Lung (tissue), 11 donors: ENCODE measurements at regions not wholly inside any gene's neighbourhood (a gene's known extent, or its start where the extent isn't known, plus 50 kb on each side); places are given as distances from the start of the nearest gene placed in this dataset.

ENCODE experiments used
- ATAC-seq: fragments of 200-7000 bp; cut with Tn5 transposase; one replicate; pipeline ENCODE4 v1.9.1; 2020; ENCODE audit warnings: moderate number of reproducible peaks; ENCODE audit not compliant: insufficient read depth, low FRiP score
- DNase-seq, 3 donors: peaks; one replicate each; pipeline ENCODE4 v3.0.0-alpha.2; 2013 to 2017
- H3K27ac ChIP-seq, 2 donors: one replicate each; pipeline ENCODE4 v1.5.1; 2013; ENCODE audit warnings: mild to moderate bottlenecking in 2 of 2, moderate library complexity in 2 of 2, control low read depth in 1 of 2, inconsistent platforms in 1 of 2, low read depth in 1 of 2, low read length in 1 of 2
- H3K27me3 ChIP-seq, 3 donors: one replicate each; pipeline ENCODE4 v1.5.1; 2013; ENCODE audit warnings: low read length in 2 of 3; ENCODE audit not compliant: control insufficient read depth in 3 of 3, insufficient read depth in 3 of 3
- H3K36me3 ChIP-seq, 4 donors: one replicate each; pipeline ENCODE4 v1.5.1; 2013; ENCODE audit warnings: low read length in 4 of 4, mild to moderate bottlenecking in 1 of 4, moderate library complexity in 1 of 4; ENCODE audit not compliant: control insufficient read depth in 4 of 4, insufficient read depth in 4 of 4
- H3K4me1 ChIP-seq, 5 donors: one replicate each; pipeline ENCODE4 v1.5.1; 2013; ENCODE audit warnings: low read length in 5 of 5, mild to moderate bottlenecking in 2 of 5, moderate library complexity in 1 of 5; ENCODE audit not compliant: control insufficient read depth in 5 of 5, insufficient read depth in 5 of 5
- H3K4me3 ChIP-seq: one replicate; pipeline ENCODE4 v1.5.1; 2013; ENCODE audit warnings: mild to moderate bottlenecking, control low read depth, moderate library complexity
- H3K9ac ChIP-seq, 2 donors: one replicate each; pipeline ENCODE4 v1.5.1; 2013; ENCODE audit warnings: low read length in 2 of 2, control low read depth in 1 of 2; ENCODE audit not compliant: insufficient read depth in 1 of 2
- H3K9me3 ChIP-seq, 4 donors: one replicate each; pipeline ENCODE4 v1.5.1; 2013; ENCODE audit warnings: low read length in 3 of 4, mild to moderate bottlenecking in 1 of 4, moderate library complexity in 1 of 4; ENCODE audit not compliant: control insufficient read depth in 4 of 4, insufficient read depth in 3 of 4
- CTCF ChIP-seq: IDR thresholded peaks from 2 replicates; pipeline ENCODE4 v1.5.1; 2012; ENCODE audit warnings: mild to moderate bottlenecking; ENCODE audit errors: control extremely low read depth, extremely low read depth
- WGBS, 2 donors: extraction: QIAGEN DNeasy Blood & Tissue Kit; methylation state at CpG; one replicate each; pipeline ENCODE4 v1.1.7; 2013; 5-methylcytosine and 5-hydroxymethylcytosine counted together
- donor health status: control.
- donor health status: control.
- donor health status: Bipolar disorder and iron deficiency.
- donor health status: healthy.
- donor health status: DM: yes; HTN: yes; CAD: no.

- H3K4me3 ChIP-seq: no peak overlapping the region
- H3K36me3 ChIP-seq: no peaks in the 10 kb centered on the region
- ATAC-seq (no peak), DNase-seq (no peak)
- WGBS, 2 donors: 96 to 97% methylated on average over 6 of the region's 6 CpGs
- H3K9ac ChIP-seq: no peak overlapping the region
- no peak overlapping the region for H3K27ac ChIP-seq
- no peaks in the 10 kb centered on the region for H3K27me3 ChIP-seq
- H3K9me3 ChIP-seq: no peaks in the 10 kb centered on the region
- no peak for TF ChIP-seq CTCF
- peaks cover 4 to 26% (median 12%) of the 10 kb centered on the region in 5 donors for H3K4me1 ChIP-seq
Observed at GRCh38 chr2:8416001-8416571, 265.8 kb upstream of the ID2 start.

GRCh38 chr2:8416849-8417832 lies 264.7 kb upstream of the ID2 start:
- no peak for ATAC-seq
- Histone ChIP-seq H3K4me1 (peaks cover 2 to 21% (median 8%) of the 10 kb centered on the region in 5 donors), H3K27ac (no peak overlapping the region), H3K9ac (no peak overlapping the region), H3K4me3 (no peak overlapping the region), H3K9me3 (no peaks in the 10 kb centered on the region), H3K36me3 (no peaks in the 10 kb centered on the region), H3K27me3 (no peaks in the 10 kb centered on the region)
- WGBS, 2 donors: 64 to 80% methylated on average over 10 of the region's 10 CpGs
- no peak for DNase-seq
- TF ChIP-seq CTCF: no peak

GRCh38 chr2:8418721-8419120 lies 263.1 kb upstream of the ID2 start:
- Histone ChIP-seq H3K27ac (no peak overlapping the region), H3K9me3 (no peaks in the 10 kb centered on the region), H3K4me1 (peaks cover 0 to 7% (median 1%) of the 10 kb centered on the region in 5 donors), H3K4me3 (no peak overlapping the region), H3K36me3 (no peaks in the 10 kb centered on the region), H3K27me3 (no peaks in the 10 kb centered on the region), H3K9ac (no peak overlapping the region)
- 87% methylated on average over 3 of the region's 3 CpGs for WGBS, 2 donors
- ATAC-seq: no peak
- no peak for TF ChIP-seq CTCF
- DNase-seq: peak in 1 of 3 donors; percentile 32
